Transverse colon (tissue), 4 donors: ENCODE measurements at regions not wholly inside any gene's neighbourhood (a gene's known extent, or its start where the extent isn't known, plus 50 kb on each side); places are given as distances from the start of the nearest gene placed in this dataset.

Experiments used
- DNase-seq: peaks from one replicate; pipeline ENCODE4 v3.0.0-alpha.2; 2019
- H3K27ac ChIP-seq, 4 donors: fragments of 200-600 bp; sonication (generic); 2 replicates each; pipeline ENCODE4 v1.5.1; 2016 to 2018; ENCODE audit warnings: inconsistent platforms in 4 of 4
- H3K27me3 ChIP-seq: fragments of 200-600 bp; sonication (generic); 2 replicates; pipeline ENCODE4 v1.5.1; 2017; ENCODE audit warnings: inconsistent platforms
- H3K36me3 ChIP-seq, 4 donors: fragments of 200-600 bp; sonication (generic); 2 replicates each; pipeline ENCODE4 v1.5.1; 2017 to 2019; ENCODE audit warnings: inconsistent platforms in 4 of 4
- H3K4me1 ChIP-seq, 4 donors: fragments of 200-600 bp; sonication (generic); 2 replicates each; pipeline ENCODE4 v1.5.1; 2017 to 2020; ENCODE audit warnings: inconsistent platforms in 4 of 4
- H3K4me3 ChIP-seq, 4 donors: fragments of 200-600 bp; sonication (generic); 1 replicate in 1 of 4; 2 replicates in 3 of 4; pipeline versions ENCODE4 v1.5.1 to v1.6.1; 2017 to 2019; ENCODE audit warnings: inconsistent platforms in 4 of 4
- H3K9me3 ChIP-seq, 2 donors: fragments of 200-600 bp; sonication (generic); 2 replicates each; pipeline ENCODE4 v1.5.1; 2017 to 2019; ENCODE audit warnings: inconsistent platforms in 2 of 2
- CTCF ChIP-seq, 5 experiments: fragments of 200-600 bp in 3 of 5; fragments of 450-650 bp in 2 of 5; sonication (generic) in 3 of 5; IDR thresholded peaks; 1 replicate in 2 of 5; 2 replicates in 3 of 5; pipeline ENCODE4 v1.5.1; 2016 to 2017; ENCODE audit warnings: antibody characterized with exemption in 5 of 5, inconsistent platforms in 3 of 5, mild to moderate bottlenecking in 2 of 5, moderate library complexity in 1 of 5
- EP300 ChIP-seq: sonication (generic); formaldehyde crosslinking; IDR thresholded peaks from one replicate; pipeline ENCODE4 v1.6.1; 2017; ENCODE audit warnings: antibody characterized with exemption, low read depth
- POLR2A ChIP-seq: fragments of 450-650 bp; IDR thresholded peaks from one replicate; pipeline ENCODE4 v1.6.1; 2016; ENCODE audit warnings: antibody characterized with exemption, mild to moderate bottlenecking, moderate library complexity
- POLR2AphosphoS5 ChIP-seq, 3 donors: sonication (generic); formaldehyde crosslinking; IDR thresholded peaks; one replicate each; pipeline ENCODE4 v1.6.1; 2016; ENCODE audit warnings: antibody characterized with exemption in 3 of 3
- WGBS, 2 donors: methylation state at CpG; one replicate each; pipeline ENCODE4 v1.1.5; 2018; ENCODE audit warnings: low coverage in 1 of 2; 5-methylcytosine and 5-hydroxymethylcytosine counted together
- in situ Hi-C, 4 donors: fragments of 200-750 bp; cut with MboI; loops; one replicate each; pipeline versions ENCODE4 v1.15.0 to v1.15.1; 2017; ENCODE audit warnings: low sequenced_read_pairs in 3 of 4, low pct_ligation_motif_present in 1 of 4, low pct_unique_long_range_greater_than_20kb in 1 of 4
- intact Hi-C: fragments of 100-400 bp; cut with DNase I; formaldehyde crosslinking; loops from one replicate; pipeline ENCODE4 v1.15.1; 2023; ENCODE audit warnings: low total_unique reads

- no peaks in the 10 kb centered on the region for H3K27me3 ChIP-seq
- in situ Hi-C loops (no loop called here), intact Hi-C loops (no loop called here)
- DNase-seq: no peak
- no peaks in the 10 kb centered on the region for H3K36me3 ChIP-seq
- WGBS, 2 donors: 81% methylated on average over 4 of the region's 4 CpGs; no CpG with 5 or more reads in 1 of the 2 donors
- H3K9me3 ChIP-seq: no peaks in the 10 kb centered on the region
- TF ChIP-seq CTCF (IDR thresholded peaks at IDR 0.05): no peak
- H3K27ac ChIP-seq: no peak overlapping the region
- no peaks in the 10 kb centered on the region for H3K4me1 ChIP-seq
- no peak overlapping the region for H3K4me3 ChIP-seq
Observed at GRCh38 chr22:47929646-47930185, 1167.3 kb downstream of the TBC1D22A start.

- in situ Hi-C loops (no loop called here), intact Hi-C loops (no loop called here)
- 63 to 71% methylated on average over 4 of the region's 5 CpGs for WGBS, 2 donors
- no peak overlapping the region for H3K27ac ChIP-seq
- H3K9me3 ChIP-seq: no peaks in the 10 kb centered on the region
- DNase-seq: no peak
- H3K36me3 ChIP-seq: no peaks in the 10 kb centered on the region
- no peaks in the 10 kb centered on the region for H3K4me1 ChIP-seq
- no peak for TF ChIP-seq POLR2AphosphoS5 (IDR thresholded peaks at IDR 0.05)
- no peak overlapping the region for H3K4me3 ChIP-seq
- H3K27me3 ChIP-seq: no peaks in the 10 kb centered on the region
Observed at GRCh38 chr22:47929073-47929472, 1166.6 kb downstream of the TBC1D22A start.

GRCh38 chr22:47928631-47929030 is 1166.2 kb downstream of the TBC1D22A start:
- H3K27me3 ChIP-seq: no peaks in the 10 kb centered on the region
- H3K9me3 ChIP-seq: no peaks in the 10 kb centered on the region
- H3K4me1 ChIP-seq: no peaks in the 10 kb centered on the region
- in situ Hi-C loops (no loop called here), intact Hi-C loops (no loop called here)
- TF ChIP-seq EP300 (no peak), POLR2A (no peak), POLR2AphosphoS5 (IDR thresholded peaks at IDR 0.05) (no peak), CTCF (IDR thresholded peaks at IDR 0.05) (no peak)
- no peak for DNase-seq
- WGBS, 2 donors: 36 to 37% methylated on average over 4 of the region's 4 CpGs
- no peak overlapping the region for H3K4me3 ChIP-seq
- H3K27ac ChIP-seq: no peak overlapping the region
- H3K36me3 ChIP-seq: no peaks in the 10 kb centered on the region

GRCh38 chr22:47927648-47928210 is 1165.3 kb downstream of the TBC1D22A start:
- Histone ChIP-seq H3K4me1 (no peaks in the 10 kb centered on the region), H3K27me3 (no peaks in the 10 kb centered on the region), H3K4me3 (no peak overlapping the region), H3K27ac (no peak overlapping the region), H3K9me3 (no peaks in the 10 kb centered on the region), H3K36me3 (no peaks in the 10 kb centered on the region)
- WGBS, 2 donors: 83% methylated on average over 21 of the region's 21 CpGs; no CpG with 5 or more reads in 1 of the 2 donors
- intact Hi-C loops (no loop called here), in situ Hi-C loops (no loop called here)
- DNase-seq: no peak
- no peak for TF ChIP-seq POLR2A
- no peak for TF ChIP-seq CTCF (IDR thresholded peaks at IDR 0.05)
- no peak for TF ChIP-seq EP300
- no peak for TF ChIP-seq POLR2AphosphoS5 (IDR thresholded peaks at IDR 0.05)

- H3K27me3 ChIP-seq: no peaks in the 10 kb centered on the region
- in situ Hi-C loops (no loop called here), intact Hi-C loops (no loop called here)
- H3K27ac ChIP-seq: no peak overlapping the region
- no peaks in the 10 kb centered on the region for H3K4me1 ChIP-seq
- TF ChIP-seq CTCF (IDR thresholded peaks at IDR 0.05) (no peak), POLR2A (no peak), EP300 (no peak), POLR2AphosphoS5 (IDR thresholded peaks at IDR 0.05) (no peak)
- H3K36me3 ChIP-seq: no peaks in the 10 kb centered on the region
- H3K9me3 ChIP-seq: no peaks in the 10 kb centered on the region
- DNase-seq: no peak
- WGBS, 2 donors: 86 to 93% methylated on average over 3 to 11 of the region's 11 CpGs
- no peak overlapping the region for H3K4me3 ChIP-seq
Observed at GRCh38 chr22:47923011-47923427, 1160.6 kb downstream of the TBC1D22A start.
